ENCODE measurements at regions not wholly inside any gene's neighbourhood (a gene's known extent, or its start where the extent isn't known, plus 50 kb on each side); places are given as distances from the start of the nearest gene placed in this dataset.

DNA sequence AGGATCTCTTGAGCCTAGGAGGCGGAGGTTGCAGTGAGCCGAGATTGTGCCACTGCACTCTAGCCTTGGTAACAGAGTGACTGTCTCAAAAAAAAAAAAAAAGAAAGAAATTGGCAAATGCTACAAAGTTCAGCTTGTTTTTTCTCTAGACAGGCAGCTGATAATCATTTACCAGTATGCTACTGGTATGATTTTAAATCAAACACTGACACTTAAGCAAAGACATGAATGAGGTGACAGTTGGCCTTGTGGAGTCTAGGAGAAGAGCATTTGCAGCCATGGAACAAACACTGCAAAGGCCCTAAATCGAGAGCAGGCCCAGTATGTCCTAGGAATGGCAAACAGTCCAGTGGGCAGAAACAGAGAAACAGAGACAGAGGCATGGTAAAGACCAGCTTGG, 99.7 kb upstream of the CEP85L start:
- intact Hi-C loops (cut with micrococcal nuclease; ENCODE audit: unreplicated experiment) (no loop called here), in situ Hi-C loops (cut with MboI) (no loop called here)
- H3K27ac ChIP-seq (ENCODE audit: control insufficient read depth, insufficient read depth) = no peak overlapping the region
- H3K9me3 ChIP-seq (replicated peaks; ENCODE audit: control insufficient read depth, insufficient read depth, low read length) = no peaks in the 10 kb centered on the region
- no peaks in the 10 kb centered on the region for H3K36me3 ChIP-seq (ENCODE audit: control insufficient read depth in 2 of 2, insufficient read depth in 2 of 2, low read length in 1 of 2)
- ChIA-PET RAD21 (ENCODE audit: unreplicated experiment) (interaction anchor here (0.6 kb wide), 1 partner anchor 45 kb away, joined by 3 read pairs; no protein-coding TSS in a partner anchor), POLR2A (interaction anchor here (0.6 kb wide), 1 partner anchor 292 kb away, joined by 3 read pairs; no protein-coding TSS in a partner anchor), SMC1A (ENCODE audit: uncharacterized antibody, unreplicated experiment) (no interaction called here), CTCF (interaction anchor here (0.6 kb wide), 1 partner anchor 1274 kb away, joined by 4 read pairs; no protein-coding TSS in a partner anchor)
- no peak overlapping the region for H3K4me2 ChIP-seq (ENCODE audit: control insufficient read depth, insufficient read depth)
- H4K20me1 ChIP-seq (ENCODE audit: control insufficient read depth, insufficient read depth) = no peaks in the 10 kb centered on the region
- FAIRE-seq (no peak), DNase-seq (ENCODE audit: low read depth, low spot score) (no peak), ATAC-seq (no peak)
- H3K9ac ChIP-seq (ENCODE audit: control insufficient read depth, insufficient read depth, low read length) = no peak overlapping the region
- H3K4me1 ChIP-seq (ENCODE audit: control insufficient read depth, insufficient read depth, low read length) = peaks cover 9% of the 10 kb centered on the region
- H3K79me2 ChIP-seq (ENCODE audit: control insufficient read depth, insufficient read depth, low read length) = no peaks in the 10 kb centered on the region
- 57% methylated on average over 2 of the region's 3 CpGs for WGBS (ENCODE audit: insufficient coverage, insufficient replicate concordance, low lambda C conversion rate, missing lambda C conversion rate)
- H3K27me3 ChIP-seq (replicated peaks in 1 of 2; ENCODE audit: control insufficient read depth in 2 of 2, insufficient read depth in 2 of 2, low read length in 1 of 2) = no peaks in the 10 kb centered on the region
- no peak overlapping the region for H3K4me3 ChIP-seq
- no peak overlapping the region for H2AFZ ChIP-seq (ENCODE audit: control insufficient read depth, low read depth, low read length)
- no TSS peak for BruUV-seq (replicated peaks)
- TF ChIP-seq NFXL1 (IDR thresholded peaks at IDR 0.05; ENCODE audit: borderline replicate concordance) (no peak), SMC3 (IDR thresholded peaks at IDR 0.05; ENCODE audit: borderline replicate concordance, low read length) (no peak), ZNF622 (IDR thresholded peaks at IDR 0.05) (no peak), MYB (IDR thresholded peaks at IDR 0.05; ENCODE audit: borderline replicate concordance, low read depth, low read length) (no peak), NBN (IDR thresholded peaks at IDR 0.05) (no peak), SUZ12 (IDR thresholded peaks at IDR 0.05; ENCODE audit: unreplicated experiment) (no peak), ZNF207 (IDR thresholded peaks at IDR 0.05; ENCODE audit: borderline replicate concordance) (no peak), RELA (IDR thresholded peaks at IDR 0.05; ENCODE audit: borderline replicate concordance, partially characterized antibody) (no peak), PAX5 (IDR thresholded peaks at IDR 0.05; ENCODE audit: borderline replicate concordance, low read depth, low read length) (no peak), GATAD2B (conservative IDR thresholded peaks at IDR 0.05; ENCODE audit: low read depth) (no peak), SREBF2 (IDR thresholded peaks at IDR 0.05; ENCODE audit: low read length) (no peak), BCL11A (IDR thresholded peaks at IDR 0.05; ENCODE audit: low read depth, low read length) (no peak)
- TF ChIP-seq, protein P1, sequence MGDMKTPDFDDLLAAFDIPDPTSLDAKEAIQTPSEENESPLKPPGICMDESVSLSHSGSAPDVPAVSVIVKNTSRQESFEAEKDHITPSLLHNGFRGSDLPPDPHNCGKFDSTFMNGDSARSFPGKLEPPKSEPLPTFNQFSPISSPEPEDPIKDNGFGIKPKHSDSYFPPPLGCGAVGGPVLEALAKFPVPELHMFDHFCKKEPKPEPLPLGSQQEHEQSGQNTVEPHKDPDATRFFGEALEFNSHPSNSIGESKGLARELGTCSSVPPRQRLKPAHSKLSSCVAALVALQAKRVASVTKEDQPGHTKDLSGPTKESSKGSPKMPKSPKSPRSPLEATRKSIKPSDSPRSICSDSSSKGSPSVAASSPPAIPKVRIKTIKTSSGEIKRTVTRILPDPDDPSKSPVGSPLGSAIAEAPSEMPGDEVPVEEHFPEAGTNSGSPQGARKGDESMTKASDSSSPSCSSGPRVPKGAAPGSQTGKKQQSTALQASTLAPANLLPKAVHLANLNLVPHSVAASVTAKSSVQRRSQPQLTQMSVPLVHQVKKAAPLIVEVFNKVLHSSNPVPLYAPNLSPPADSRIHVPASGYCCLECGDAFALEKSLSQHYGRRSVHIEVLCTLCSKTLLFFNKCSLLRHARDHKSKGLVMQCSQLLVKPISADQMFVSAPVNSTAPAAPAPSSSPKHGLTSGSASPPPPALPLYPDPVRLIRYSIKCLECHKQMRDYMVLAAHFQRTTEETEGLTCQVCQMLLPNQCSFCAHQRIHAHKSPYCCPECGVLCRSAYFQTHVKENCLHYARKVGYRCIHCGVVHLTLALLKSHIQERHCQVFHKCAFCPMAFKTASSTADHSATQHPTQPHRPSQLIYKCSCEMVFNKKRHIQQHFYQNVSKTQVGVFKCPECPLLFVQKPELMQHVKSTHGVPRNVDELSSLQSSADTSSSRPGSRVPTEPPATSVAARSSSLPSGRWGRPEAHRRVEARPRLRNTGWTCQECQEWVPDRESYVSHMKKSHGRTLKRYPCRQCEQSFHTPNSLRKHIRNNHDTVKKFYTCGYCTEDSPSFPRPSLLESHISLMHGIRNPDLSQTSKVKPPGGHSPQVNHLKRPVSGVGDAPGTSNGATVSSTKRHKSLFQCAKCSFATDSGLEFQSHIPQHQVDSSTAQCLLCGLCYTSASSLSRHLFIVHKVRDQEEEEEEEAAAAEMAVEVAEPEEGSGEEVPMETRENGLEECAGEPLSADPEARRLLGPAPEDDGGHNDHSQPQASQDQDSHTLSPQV (IDR thresholded peaks at IDR 0.05) = no peak
- TF ChIP-seq, protein P2, sequence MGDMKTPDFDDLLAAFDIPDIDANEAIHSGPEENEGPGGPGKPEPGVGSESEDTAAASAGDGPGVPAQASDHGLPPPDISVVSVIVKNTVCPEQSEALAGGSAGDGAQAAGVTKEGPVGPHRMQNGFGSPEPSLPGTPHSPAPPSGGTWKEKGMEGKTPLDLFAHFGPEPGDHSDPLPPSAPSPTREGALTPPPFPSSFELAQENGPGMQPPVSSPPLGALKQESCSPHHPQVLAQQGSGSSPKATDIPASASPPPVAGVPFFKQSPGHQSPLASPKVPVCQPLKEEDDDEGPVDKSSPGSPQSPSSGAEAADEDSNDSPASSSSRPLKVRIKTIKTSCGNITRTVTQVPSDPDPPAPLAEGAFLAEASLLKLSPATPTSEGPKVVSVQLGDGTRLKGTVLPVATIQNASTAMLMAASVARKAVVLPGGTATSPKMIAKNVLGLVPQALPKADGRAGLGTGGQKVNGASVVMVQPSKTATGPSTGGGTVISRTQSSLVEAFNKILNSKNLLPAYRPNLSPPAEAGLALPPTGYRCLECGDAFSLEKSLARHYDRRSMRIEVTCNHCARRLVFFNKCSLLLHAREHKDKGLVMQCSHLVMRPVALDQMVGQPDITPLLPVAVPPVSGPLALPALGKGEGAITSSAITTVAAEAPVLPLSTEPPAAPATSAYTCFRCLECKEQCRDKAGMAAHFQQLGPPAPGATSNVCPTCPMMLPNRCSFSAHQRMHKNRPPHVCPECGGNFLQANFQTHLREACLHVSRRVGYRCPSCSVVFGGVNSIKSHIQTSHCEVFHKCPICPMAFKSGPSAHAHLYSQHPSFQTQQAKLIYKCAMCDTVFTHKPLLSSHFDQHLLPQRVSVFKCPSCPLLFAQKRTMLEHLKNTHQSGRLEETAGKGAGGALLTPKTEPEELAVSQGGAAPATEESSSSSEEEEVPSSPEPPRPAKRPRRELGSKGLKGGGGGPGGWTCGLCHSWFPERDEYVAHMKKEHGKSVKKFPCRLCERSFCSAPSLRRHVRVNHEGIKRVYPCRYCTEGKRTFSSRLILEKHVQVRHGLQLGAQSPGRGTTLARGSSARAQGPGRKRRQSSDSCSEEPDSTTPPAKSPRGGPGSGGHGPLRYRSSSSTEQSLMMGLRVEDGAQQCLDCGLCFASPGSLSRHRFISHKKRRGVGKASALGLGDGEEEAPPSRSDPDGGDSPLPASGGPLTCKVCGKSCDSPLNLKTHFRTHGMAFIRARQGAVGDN (IDR thresholded peaks at IDR 0.05) = no peak

All from GM12878 (cell line).